ENCODE measurements at regions not wholly inside any gene's neighbourhood (a gene's known extent, or its start where the extent isn't known, plus 50 kb on each side); places are given as distances from the start of the nearest gene placed in this dataset.

DNA sequence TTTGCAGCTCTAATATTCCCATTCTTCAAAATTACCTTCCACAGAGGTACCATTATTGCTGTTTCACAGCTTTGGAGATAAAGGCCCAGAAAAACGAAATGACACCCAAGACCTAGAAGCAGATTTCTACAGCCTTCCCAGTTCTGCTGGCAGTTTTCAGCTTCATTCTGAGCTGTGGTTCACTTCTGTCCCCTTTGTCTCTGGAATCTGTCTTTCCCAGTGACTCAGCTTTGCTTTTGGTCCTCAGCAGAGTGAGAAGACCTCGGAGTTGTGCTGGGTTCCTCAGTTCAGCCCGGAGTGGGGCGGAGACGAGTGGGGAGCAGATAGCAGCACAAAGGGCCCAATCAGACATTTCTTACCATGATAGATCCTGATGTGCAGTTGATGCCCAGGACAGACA lies 180.7 kb upstream of the CXCR4 start:
- Histone ChIP-seq H3K4me3 (no peak overlapping the region), H3K27ac (no peak overlapping the region), H3K27me3 (no peaks in the 10 kb centered on the region), H3K36me3 (no peaks in the 10 kb centered on the region), H3K4me1 (no peaks in the 10 kb centered on the region), H3K9me3 (no peaks in the 10 kb centered on the region)
- intact Hi-C loops (cut with DNase I; ENCODE audit: low total_unique reads), result no loop called here
- no peak for DNase-seq (ENCODE audit: low spot score in 2 of 2)
- no peak for TF ChIP-seq POLR2A (IDR thresholded peaks at IDR 0.05)
- TF ChIP-seq, protein P1, sequence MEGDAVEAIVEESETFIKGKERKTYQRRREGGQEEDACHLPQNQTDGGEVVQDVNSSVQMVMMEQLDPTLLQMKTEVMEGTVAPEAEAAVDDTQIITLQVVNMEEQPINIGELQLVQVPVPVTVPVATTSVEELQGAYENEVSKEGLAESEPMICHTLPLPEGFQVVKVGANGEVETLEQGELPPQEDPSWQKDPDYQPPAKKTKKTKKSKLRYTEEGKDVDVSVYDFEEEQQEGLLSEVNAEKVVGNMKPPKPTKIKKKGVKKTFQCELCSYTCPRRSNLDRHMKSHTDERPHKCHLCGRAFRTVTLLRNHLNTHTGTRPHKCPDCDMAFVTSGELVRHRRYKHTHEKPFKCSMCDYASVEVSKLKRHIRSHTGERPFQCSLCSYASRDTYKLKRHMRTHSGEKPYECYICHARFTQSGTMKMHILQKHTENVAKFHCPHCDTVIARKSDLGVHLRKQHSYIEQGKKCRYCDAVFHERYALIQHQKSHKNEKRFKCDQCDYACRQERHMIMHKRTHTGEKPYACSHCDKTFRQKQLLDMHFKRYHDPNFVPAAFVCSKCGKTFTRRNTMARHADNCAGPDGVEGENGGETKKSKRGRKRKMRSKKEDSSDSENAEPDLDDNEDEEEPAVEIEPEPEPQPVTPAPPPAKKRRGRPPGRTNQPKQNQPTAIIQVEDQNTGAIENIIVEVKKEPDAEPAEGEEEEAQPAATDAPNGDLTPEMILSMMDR (IDR thresholded peaks at IDR 0.05), result no peak
- TF ChIP-seq POLR2AphosphoS5 (IDR thresholded peaks at IDR 0.05), result no peak

DNA sequence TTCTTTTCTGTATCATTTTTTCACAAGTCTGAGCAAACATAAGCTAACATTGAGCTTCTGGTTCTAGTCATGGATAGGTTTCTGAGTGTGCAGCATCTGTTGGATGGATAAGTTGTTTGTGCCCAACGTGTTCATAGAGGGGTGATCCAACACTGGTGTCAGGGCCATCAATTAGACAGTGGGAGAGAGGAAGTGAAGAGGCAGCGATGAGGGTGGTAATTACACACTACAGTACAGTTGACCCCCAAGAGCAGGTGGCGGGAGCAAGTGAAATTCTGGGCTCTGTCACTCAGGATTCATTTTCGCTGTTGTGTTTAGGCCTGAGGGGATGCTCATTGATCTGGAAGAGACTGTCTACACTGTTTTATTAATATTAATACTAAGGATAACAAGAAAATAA lies 180.0 kb upstream of the CXCR4 start:
- Histone ChIP-seq H3K9me3 (no peaks in the 10 kb centered on the region), H3K27ac (no peak overlapping the region), H3K27me3 (no peaks in the 10 kb centered on the region), H3K4me3 (no peak overlapping the region), H3K36me3 (no peaks in the 10 kb centered on the region), H3K4me1 (no peaks in the 10 kb centered on the region)
- intact Hi-C loops (cut with DNase I; ENCODE audit: low total_unique reads), result no loop called here
- TF ChIP-seq POLR2A (IDR thresholded peaks at IDR 0.05) (no peak), POLR2AphosphoS5 (IDR thresholded peaks at IDR 0.05) (no peak)
- TF ChIP-seq, protein P1 (IDR thresholded peaks at IDR 0.05), result no peak
- no peak for DNase-seq (ENCODE audit: low spot score in 2 of 2)

- H3K27ac ChIP-seq, result no peak overlapping the region
- no peaks in the 10 kb centered on the region for H3K4me1 ChIP-seq
- no peak for DNase-seq (ENCODE audit: low spot score in 2 of 2)
- intact Hi-C loops (cut with DNase I; ENCODE audit: low total_unique reads), result no loop called here
- no peak for TF ChIP-seq POLR2AphosphoS5 (IDR thresholded peaks at IDR 0.05)
- no peak for TF ChIP-seq POLR2A (IDR thresholded peaks at IDR 0.05)
- TF ChIP-seq, protein P1 (IDR thresholded peaks at IDR 0.05), result no peak
- no peaks in the 10 kb centered on the region for H3K36me3 ChIP-seq
- H3K27me3 ChIP-seq, result no peaks in the 10 kb centered on the region
- no peak overlapping the region for H3K4me3 ChIP-seq
- H3K9me3 ChIP-seq, result no peaks in the 10 kb centered on the region
These were observed 179.4 kb upstream of the CXCR4 start for GRCh38 chr2:136297312-136297711.

GRCh38 chr2:136295168-136295567 lies 177.2 kb upstream of the CXCR4 start:
- no peaks in the 10 kb centered on the region for H3K36me3 ChIP-seq
- no peak for DNase-seq (ENCODE audit: low spot score in 2 of 2)
- no peaks in the 10 kb centered on the region for H3K4me1 ChIP-seq
- H3K9me3 ChIP-seq, result no peaks in the 10 kb centered on the region
- intact Hi-C loops (cut with DNase I; ENCODE audit: low total_unique reads), result no loop called here
- no peak overlapping the region for H3K4me3 ChIP-seq
- TF ChIP-seq POLR2AphosphoS5 (IDR thresholded peaks at IDR 0.05), result no peak
- TF ChIP-seq, protein P1 (IDR thresholded peaks at IDR 0.05), result no peak
- TF ChIP-seq POLR2A (IDR thresholded peaks at IDR 0.05), result no peak
- no peak overlapping the region for H3K27ac ChIP-seq
- no peaks in the 10 kb centered on the region for H3K27me3 ChIP-seq

GRCh38 chr2:136291871-136292270 lies 173.9 kb upstream of the CXCR4 start:
- no peak for TF ChIP-seq POLR2A (IDR thresholded peaks at IDR 0.05)
- TF ChIP-seq POLR2AphosphoS5 (IDR thresholded peaks at IDR 0.05), result no peak
- TF ChIP-seq, protein P1 (IDR thresholded peaks at IDR 0.05), result no peak
- H3K4me1 ChIP-seq, result no peaks in the 10 kb centered on the region
- H3K27me3 ChIP-seq, result no peaks in the 10 kb centered on the region
- H3K4me3 ChIP-seq, result no peak overlapping the region
- no peaks in the 10 kb centered on the region for H3K9me3 ChIP-seq
- H3K36me3 ChIP-seq, result no peaks in the 10 kb centered on the region
- intact Hi-C loops (cut with DNase I; ENCODE audit: low total_unique reads), result no loop called here
- no peak for DNase-seq (ENCODE audit: low spot score in 2 of 2)
- H3K27ac ChIP-seq, result no peak overlapping the region

Data from breast epithelium (tissue), 4 donors.